ENCODE measurements at regions not wholly inside any gene's neighbourhood (a gene's known extent, or its start where the extent isn't known, plus 50 kb on each side); places are given as distances from the start of the nearest gene placed in this dataset.

- Histone ChIP-seq H3K27ac (no peak overlapping the region), H3K36me3 (no peaks in the 10 kb centered on the region), H3K27me3 (no peaks in the 10 kb centered on the region), H3K9me3 (no peaks in the 10 kb centered on the region), H3K4me3 (no peak overlapping the region), H3K4me1 (no peaks in the 10 kb centered on the region)
- WGBS (ENCODE audit: insufficient coverage, low coverage, low lambda C conversion rate, missing lambda C conversion rate) = 61% methylated on average over 6 of the region's 6 CpGs
- TF ChIP-seq POLR2A (IDR thresholded peaks at IDR 0.05) (no peak), CTCF (IDR thresholded peaks at IDR 0.05) (no peak)
- no peak for ATAC-seq
- no peak for DNase-seq
- intact Hi-C loops (cut with DNase I) = loop anchor here in 1 of 2 donors (10.0 kb wide), 1 partner anchor 199 kb away; no protein-coding TSS in a partner anchor
These were observed 205.5 kb upstream of the HS6ST1 start for GRCh38 chr2:128524183-128524582.

- peaks cover 0 to 10% (median 0%) of the 10 kb centered on the region in 4 donors for H3K4me1 ChIP-seq
- intact Hi-C loops (cut with DNase I) = loop anchor here in 1 of 2 donors (10.0 kb wide), 1 partner anchor 201 kb away; no protein-coding TSS in a partner anchor
- WGBS (ENCODE audit: insufficient coverage, low coverage, low lambda C conversion rate, missing lambda C conversion rate) = no CpG with 5 or more reads among the region's 6 CpGs
- no peaks in the 10 kb centered on the region for H3K27me3 ChIP-seq
- H3K4me3 ChIP-seq = no peak overlapping the region
- no peak for DNase-seq
- no peak for TF ChIP-seq POLR2A (IDR thresholded peaks at IDR 0.05)
- no peak for TF ChIP-seq CTCF (IDR thresholded peaks at IDR 0.05)
- no peaks in the 10 kb centered on the region for H3K9me3 ChIP-seq
- H3K27ac ChIP-seq = no peak overlapping the region
- ATAC-seq = no peak
- no peaks in the 10 kb centered on the region for H3K36me3 ChIP-seq
These were observed 207.0 kb upstream of the HS6ST1 start for GRCh38 chr2:128525653-128526052.

GRCh38 chr2:128526455-128526976 is 207.8 kb upstream of the HS6ST1 start:
- peaks cover 0 to 10% (median 0%) of the 10 kb centered on the region in 4 donors for H3K4me1 ChIP-seq
- no peaks in the 10 kb centered on the region for H3K36me3 ChIP-seq
- WGBS (ENCODE audit: insufficient coverage, low coverage, low lambda C conversion rate, missing lambda C conversion rate) = 90% methylated on average over 12 of the region's 14 CpGs
- no peak for DNase-seq
- TF ChIP-seq POLR2A (IDR thresholded peaks at IDR 0.05) (no peak), CTCF (IDR thresholded peaks at IDR 0.05) (no peak)
- no peak overlapping the region for H3K27ac ChIP-seq
- no peaks in the 10 kb centered on the region for H3K9me3 ChIP-seq
- H3K27me3 ChIP-seq = no peaks in the 10 kb centered on the region
- intact Hi-C loops (cut with DNase I) = loop anchor here in 1 of 2 donors (10.0 kb wide), 1 partner anchor 202 kb away; no protein-coding TSS in a partner anchor
- no peak for ATAC-seq
- no peak overlapping the region for H3K4me3 ChIP-seq

GRCh38 chr2:128528133-128528532 is 209.5 kb upstream of the HS6ST1 start:
- H3K27ac ChIP-seq = no peak overlapping the region
- no peak for DNase-seq
- no peaks in the 10 kb centered on the region for H3K36me3 ChIP-seq
- 75% methylated on average over 1 of the region's 5 CpGs for WGBS (ENCODE audit: insufficient coverage, low coverage, low lambda C conversion rate, missing lambda C conversion rate)
- no peaks in the 10 kb centered on the region for H3K9me3 ChIP-seq
- intact Hi-C loops (cut with DNase I) = loop anchor here in 1 of 2 donors (10.0 kb wide), 1 partner anchor 203 kb away; no protein-coding TSS in a partner anchor
- ATAC-seq = no peak
- peaks cover 0 to 10% (median 0%) of the 10 kb centered on the region in 4 donors for H3K4me1 ChIP-seq
- H3K27me3 ChIP-seq = no peaks in the 10 kb centered on the region
- no peak overlapping the region for H3K4me3 ChIP-seq
- no peak for TF ChIP-seq CTCF (IDR thresholded peaks at IDR 0.05)

Data from right lobe of liver (tissue), 6 donors.